Left lung (tissue), 4 donors: ENCODE measurements at regions not wholly inside any gene's neighbourhood (a gene's known extent, or its start where the extent isn't known, plus 50 kb on each side); places are given as distances from the start of the nearest gene placed in this dataset.

ENCODE experiments used
- ATAC-seq: fragments of 200-7000 bp; cut with Tn5 transposase; one replicate; pipeline ENCODE4 v1.9.1; 2020; ENCODE audit warnings: moderate library complexity
- DNase-seq, 4 donors: peaks; one replicate each; pipeline ENCODE4 v3.0.0-alpha.2; 2013 to 2020
- H3K27ac ChIP-seq, 2 donors: fragments of 200-600 bp; sonication (generic) in 1 of 2; one replicate each; pipeline versions ENCODE4 v1.5.0 to v1.8.0; 2020 to 2021
- H3K27me3 ChIP-seq, 2 donors: fragments of 200-600 bp; sonication (generic) in 1 of 2; one replicate each; pipeline versions ENCODE4 v1.5.0 to v1.8.0; 2020 to 2021
- H3K36me3 ChIP-seq, 2 donors: fragments of 200-600 bp; sonication (generic) in 1 of 2; one replicate each; pipeline versions ENCODE4 v1.5.0 to v1.8.0; 2020 to 2021
- H3K4me1 ChIP-seq, 2 donors: fragments of 200-600 bp; one replicate each; pipeline ENCODE4 v1.8.0; 2021
- H3K4me3 ChIP-seq, 2 donors: fragments of 200-600 bp; sonication (generic) in 1 of 2; one replicate each; pipeline versions ENCODE4 v1.5.0 to v1.8.0; 2020 to 2021; ENCODE audit warnings: mild to moderate bottlenecking in 1 of 2
- H3K9me3 ChIP-seq, 2 donors: fragments of 200-600 bp; sonication (generic) in 1 of 2; one replicate each; pipeline versions ENCODE4 v1.5.0 to v1.8.0; 2020 to 2021
- CTCF ChIP-seq, 2 donors: fragments of 200-600 bp; sonication (generic) in 1 of 2; IDR thresholded peaks; one replicate each; pipeline versions ENCODE4 v1.5.0 to v1.8.0; 2021; ENCODE audit warnings: antibody characterized with exemption in 2 of 2
- intact Hi-C, 2 donors: fragments of 100-400 bp; cut with DNase I; formaldehyde crosslinking; loops; one replicate each; pipeline versions ENCODE4 v1.11.2 to v1.14.2; 2022
- donor health status: DM: no; HTN: yes; CAD: no.
- donor health status: DM: no; HTN: no; CAD: no.

DNA sequence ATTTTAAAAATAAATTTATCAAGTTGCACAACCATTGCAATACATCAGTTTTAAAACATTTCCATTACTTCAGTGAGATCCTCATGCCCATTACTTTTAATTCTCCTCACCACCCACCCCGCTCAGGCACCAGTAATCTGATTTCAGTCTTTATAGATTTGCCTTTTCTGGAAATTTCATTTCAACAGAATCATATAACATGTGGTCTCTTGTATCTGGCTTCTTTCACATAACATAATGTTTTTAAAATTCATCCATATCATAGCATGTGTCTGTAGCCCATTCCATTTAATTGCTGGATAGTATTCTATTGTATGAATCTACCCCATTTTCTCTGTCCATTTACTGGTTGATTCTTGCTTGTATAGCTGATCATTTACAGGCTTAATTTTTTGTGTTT, 110.3 kb upstream of the TMEM108 start:
- TF ChIP-seq CTCF (IDR thresholded peaks at IDR 0.05), result no peak
- no peak for ATAC-seq
- no peak for DNase-seq
- Histone ChIP-seq H3K4me3 (no peak overlapping the region), H3K27ac (no peak overlapping the region), H3K27me3 (no peaks in the 10 kb centered on the region), H3K36me3 (no peaks in the 10 kb centered on the region), H3K9me3 (peaks cover 0 to 4% of the 10 kb centered on the region in 2 donors), H3K4me1 (no peaks in the 10 kb centered on the region)
- intact Hi-C loops, result no loop called here

DNA sequence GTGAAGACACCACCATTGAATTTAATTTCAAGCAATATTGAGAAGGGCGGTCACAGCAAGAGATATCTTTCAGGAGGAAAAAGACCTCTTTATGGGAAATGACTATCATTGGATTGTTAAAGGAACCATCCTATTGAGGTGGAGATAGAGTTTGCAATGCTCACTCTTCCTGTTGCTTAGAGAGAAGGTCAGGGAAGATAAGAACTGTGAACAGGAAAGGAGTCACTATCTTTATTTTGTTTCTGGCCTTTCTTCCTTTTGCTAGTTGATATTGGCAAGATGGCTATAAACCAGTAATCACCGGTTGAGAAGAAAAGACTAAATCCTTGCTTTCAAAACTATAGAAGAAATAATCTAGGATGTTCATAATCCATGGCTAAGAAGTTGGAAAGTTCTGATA, 112.1 kb upstream of the TMEM108 start:
- ATAC-seq (no peak), DNase-seq (no peak)
- no peak for TF ChIP-seq CTCF (IDR thresholded peaks at IDR 0.05)
- Histone ChIP-seq H3K36me3 (no peaks in the 10 kb centered on the region), H3K27me3 (no peaks in the 10 kb centered on the region), H3K4me3 (no peak overlapping the region), H3K27ac (no peak overlapping the region), H3K4me1 (no peaks in the 10 kb centered on the region), H3K9me3 (no peaks in the 10 kb centered on the region)
- intact Hi-C loops, result no loop called here

DNA sequence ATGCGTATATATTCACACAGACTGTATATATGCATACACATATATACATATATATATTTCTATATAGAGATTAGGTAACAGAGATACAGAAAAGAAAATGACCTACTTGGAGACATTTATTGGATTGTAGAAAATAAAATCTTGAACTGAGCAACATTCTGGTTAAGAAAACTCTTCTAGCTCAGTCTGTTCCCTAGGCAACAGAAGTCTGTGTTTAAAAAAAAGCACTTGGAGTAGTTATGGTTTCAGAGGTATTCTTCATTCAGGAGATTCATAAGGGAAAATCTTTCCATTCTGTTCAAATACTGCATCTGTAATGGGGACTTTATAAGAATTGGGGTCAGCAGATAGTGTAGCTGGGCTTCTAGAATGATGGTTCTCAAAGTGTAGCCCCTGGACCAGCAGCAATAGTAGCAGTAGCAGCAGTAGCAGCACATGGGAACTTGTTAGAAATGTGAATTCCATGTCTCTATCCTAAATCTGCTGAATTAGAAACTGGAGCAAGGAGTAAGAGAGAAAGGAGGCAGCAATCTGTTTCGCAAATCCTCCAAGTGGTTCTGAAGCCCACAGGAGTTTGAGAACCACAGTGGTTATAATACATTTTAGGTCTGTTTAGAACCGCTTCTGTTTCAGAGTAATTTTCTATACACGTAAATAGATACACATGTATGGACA, 112.8 kb upstream of the TMEM108 start:
- intact Hi-C loops, result no loop called here
- no peak for TF ChIP-seq CTCF (IDR thresholded peaks at IDR 0.05)
- Histone ChIP-seq H3K27me3 (no peaks in the 10 kb centered on the region), H3K4me1 (no peaks in the 10 kb centered on the region), H3K4me3 (no peak overlapping the region), H3K36me3 (no peaks in the 10 kb centered on the region), H3K27ac (no peak overlapping the region), H3K9me3 (no peaks in the 10 kb centered on the region)
- ATAC-seq (no peak), DNase-seq (no peak)

- Histone ChIP-seq H3K4me1 (no peaks in the 10 kb centered on the region), H3K27me3 (no peaks in the 10 kb centered on the region), H3K4me3 (no peak overlapping the region), H3K9me3 (no peaks in the 10 kb centered on the region), H3K36me3 (no peaks in the 10 kb centered on the region), H3K27ac (no peak overlapping the region)
- ATAC-seq, result no peak
- DNase-seq, result no peak
- TF ChIP-seq CTCF (IDR thresholded peaks at IDR 0.05), result no peak
- intact Hi-C loops, result no loop called here
These were observed 122.1 kb upstream of the TMEM108 start for GRCh38 chr3:132916096-132916495.

- no peak overlapping the region for H3K27ac ChIP-seq
- intact Hi-C loops, result no loop called here
These were observed 125.8 kb upstream of the TMEM108 start for GRCh38 chr3:132912416-132912753.

More at GRCh38 chr3:132912416-132912753, 125.8 kb upstream of the TMEM108 start:
- Histone ChIP-seq H3K4me1 (no peaks in the 10 kb centered on the region), H3K36me3 (no peaks in the 10 kb centered on the region), H3K4me3 (no peak overlapping the region), H3K9me3 (no peaks in the 10 kb centered on the region), H3K27me3 (no peaks in the 10 kb centered on the region)
- no peak for TF ChIP-seq CTCF (IDR thresholded peaks at IDR 0.05)
- ATAC-seq (no peak), DNase-seq (no peak)
